ENCODE measurements at regions not wholly inside any gene's neighbourhood (a gene's known extent, or its start where the extent isn't known, plus 50 kb on each side); places are given as distances from the start of the nearest gene placed in this dataset.

DNA sequence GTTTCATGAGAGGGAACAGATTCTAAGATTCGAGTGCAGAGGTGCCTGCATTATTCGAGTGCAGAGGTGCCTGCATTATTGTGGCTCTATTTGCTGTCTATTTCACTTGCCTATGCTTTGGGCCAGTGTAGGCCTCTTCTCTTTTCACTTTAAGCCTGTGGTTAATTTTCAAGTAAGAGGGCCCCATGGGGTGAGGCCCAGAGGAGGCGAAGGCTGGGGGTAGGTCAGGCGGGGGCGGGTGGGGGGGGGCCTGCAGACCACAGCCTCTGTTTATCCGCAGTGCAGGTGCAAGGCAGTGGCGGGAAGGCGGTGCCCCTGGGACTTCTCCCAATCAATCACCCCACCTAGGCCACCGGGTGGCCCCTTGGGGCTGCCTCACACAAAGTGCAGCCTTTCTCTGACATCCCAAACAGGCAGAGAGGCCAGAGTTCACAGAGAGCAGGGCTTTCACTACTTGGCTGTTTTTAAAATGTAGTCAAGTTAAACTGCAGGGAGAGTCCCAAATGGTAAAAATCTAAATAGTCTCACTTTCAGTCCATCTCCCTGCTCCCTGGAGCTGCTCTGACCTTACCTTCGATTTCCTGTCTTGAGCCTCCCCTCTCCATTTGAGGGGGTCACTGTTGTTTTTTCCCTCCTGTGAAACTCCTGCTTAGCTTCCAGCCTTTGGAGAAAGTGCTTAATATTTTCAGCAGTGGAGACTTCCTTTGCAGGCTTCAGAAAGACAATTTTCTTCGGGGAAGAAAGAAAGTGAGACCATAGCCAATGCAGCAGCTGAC, 249.0 kb downstream of the DLEU7 start:
- FAIRE-seq (no peak), DNase-seq (no peak), ATAC-seq (no peak)
- TF ChIP-seq, protein P1, sequence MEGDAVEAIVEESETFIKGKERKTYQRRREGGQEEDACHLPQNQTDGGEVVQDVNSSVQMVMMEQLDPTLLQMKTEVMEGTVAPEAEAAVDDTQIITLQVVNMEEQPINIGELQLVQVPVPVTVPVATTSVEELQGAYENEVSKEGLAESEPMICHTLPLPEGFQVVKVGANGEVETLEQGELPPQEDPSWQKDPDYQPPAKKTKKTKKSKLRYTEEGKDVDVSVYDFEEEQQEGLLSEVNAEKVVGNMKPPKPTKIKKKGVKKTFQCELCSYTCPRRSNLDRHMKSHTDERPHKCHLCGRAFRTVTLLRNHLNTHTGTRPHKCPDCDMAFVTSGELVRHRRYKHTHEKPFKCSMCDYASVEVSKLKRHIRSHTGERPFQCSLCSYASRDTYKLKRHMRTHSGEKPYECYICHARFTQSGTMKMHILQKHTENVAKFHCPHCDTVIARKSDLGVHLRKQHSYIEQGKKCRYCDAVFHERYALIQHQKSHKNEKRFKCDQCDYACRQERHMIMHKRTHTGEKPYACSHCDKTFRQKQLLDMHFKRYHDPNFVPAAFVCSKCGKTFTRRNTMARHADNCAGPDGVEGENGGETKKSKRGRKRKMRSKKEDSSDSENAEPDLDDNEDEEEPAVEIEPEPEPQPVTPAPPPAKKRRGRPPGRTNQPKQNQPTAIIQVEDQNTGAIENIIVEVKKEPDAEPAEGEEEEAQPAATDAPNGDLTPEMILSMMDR (IDR thresholded peaks at IDR 0.05) = no peak
- no peaks in the 10 kb centered on the region for H3K9me3 ChIP-seq
- intact Hi-C loops (cut with DNase I) = no loop called here
- WGBS, 2 donors = 76 to 80% methylated on average over 11 of the region's 11 CpGs
- no peaks in the 10 kb centered on the region for H3K27me3 ChIP-seq
- no peaks in the 10 kb centered on the region for H3K36me3 ChIP-seq
- no peak overlapping the region for H3K4me3 ChIP-seq
- no peaks in the 10 kb centered on the region for H3K4me1 ChIP-seq
- H3K27ac ChIP-seq = no peak overlapping the region

DNA sequence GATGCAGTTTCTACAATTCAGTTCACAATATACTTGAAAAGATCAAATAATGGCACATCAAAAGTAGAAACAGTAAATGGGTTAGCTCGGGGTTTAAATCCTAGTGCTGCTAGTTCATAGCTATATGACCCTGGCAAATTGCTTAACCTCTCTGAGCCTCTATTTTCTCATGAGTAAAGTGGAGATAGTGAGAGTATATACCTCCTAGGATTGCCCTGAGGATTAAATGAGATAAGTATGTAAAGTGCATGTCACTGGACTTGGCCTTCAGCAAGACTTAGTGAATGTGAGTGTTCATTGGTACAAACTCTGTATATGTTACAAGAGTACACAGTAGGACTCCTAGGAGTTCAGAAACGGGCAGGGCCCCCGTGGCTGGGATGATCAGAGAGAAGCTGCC, 248.3 kb downstream of the DLEU7 start:
- ATAC-seq (no peak), FAIRE-seq (no peak), DNase-seq (no peak)
- 69 to 89% methylated on average over 3 of the region's 3 CpGs for WGBS, 2 donors
- H3K4me1 ChIP-seq = no peaks in the 10 kb centered on the region
- TF ChIP-seq, protein P1 (IDR thresholded peaks at IDR 0.05) = no peak
- intact Hi-C loops (cut with DNase I) = no loop called here
- no peak overlapping the region for H3K4me3 ChIP-seq
- no peak overlapping the region for H3K27ac ChIP-seq
- no peaks in the 10 kb centered on the region for H3K36me3 ChIP-seq
- no peaks in the 10 kb centered on the region for H3K9me3 ChIP-seq
- no peaks in the 10 kb centered on the region for H3K27me3 ChIP-seq

DNA sequence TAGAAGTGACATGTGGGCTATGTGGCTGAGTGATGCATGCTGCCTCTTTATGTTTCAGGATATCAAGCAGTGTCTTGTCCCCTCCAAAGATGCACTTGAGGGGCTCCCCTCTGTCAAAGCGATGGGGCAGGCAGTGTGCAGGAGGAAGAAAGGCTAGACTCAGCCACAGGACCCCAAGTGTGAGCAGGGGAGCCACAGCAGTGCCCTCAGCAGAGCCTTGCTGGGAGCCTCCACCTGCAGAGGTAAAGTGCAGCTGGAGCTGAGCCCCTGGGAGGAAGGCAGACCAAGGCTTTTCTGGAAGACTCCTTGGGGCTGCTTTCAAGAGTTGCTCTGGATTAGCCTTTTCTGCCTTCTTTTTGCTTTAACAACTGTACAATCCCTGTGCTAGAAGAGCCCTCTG, 247.3 kb downstream of the DLEU7 start:
- H3K4me3 ChIP-seq = no peak overlapping the region
- FAIRE-seq (no peak), DNase-seq (no peak), ATAC-seq (no peak)
- H3K27ac ChIP-seq = no peak overlapping the region
- H3K4me1 ChIP-seq = no peaks in the 10 kb centered on the region
- TF ChIP-seq, protein P1 (IDR thresholded peaks at IDR 0.05) = no peak
- intact Hi-C loops (cut with DNase I) = no loop called here
- WGBS, 2 donors = 90 to 91% methylated on average over 1 of the region's 1 CpG
- no peaks in the 10 kb centered on the region for H3K27me3 ChIP-seq
- H3K9me3 ChIP-seq = no peaks in the 10 kb centered on the region
- H3K36me3 ChIP-seq = no peaks in the 10 kb centered on the region

DNA sequence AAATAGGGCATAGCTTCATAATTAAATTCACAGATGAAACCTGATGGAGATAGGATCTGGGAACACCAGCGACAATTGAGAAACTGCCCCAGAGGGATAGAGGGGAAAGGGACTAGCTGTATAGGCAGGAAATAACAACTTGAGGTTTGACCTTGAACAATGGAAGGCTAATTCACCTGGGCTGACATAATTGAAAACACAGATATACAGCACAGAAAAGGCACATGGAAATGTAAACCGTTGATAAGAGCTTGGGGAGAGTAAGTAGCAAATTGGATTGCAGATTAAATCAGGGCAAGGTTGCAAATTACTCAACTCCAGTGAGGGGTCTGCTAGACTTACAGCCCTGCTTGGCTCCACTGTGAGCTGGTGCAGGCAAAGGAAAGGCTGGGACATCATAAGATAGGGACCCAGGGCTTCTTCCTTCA, 246.7 kb downstream of the DLEU7 start:
- DNase-seq (no peak), ATAC-seq (no peak), FAIRE-seq (no peak)
- 59 to 69% methylated on average over 2 of the region's 2 CpGs for WGBS, 2 donors
- Histone ChIP-seq H3K27ac (no peak overlapping the region), H3K4me3 (no peak overlapping the region), H3K36me3 (no peaks in the 10 kb centered on the region), H3K9me3 (no peaks in the 10 kb centered on the region), H3K4me1 (no peaks in the 10 kb centered on the region), H3K27me3 (no peaks in the 10 kb centered on the region)
- TF ChIP-seq, protein P1 (IDR thresholded peaks at IDR 0.05) = no peak
- intact Hi-C loops (cut with DNase I) = no loop called here

DNA sequence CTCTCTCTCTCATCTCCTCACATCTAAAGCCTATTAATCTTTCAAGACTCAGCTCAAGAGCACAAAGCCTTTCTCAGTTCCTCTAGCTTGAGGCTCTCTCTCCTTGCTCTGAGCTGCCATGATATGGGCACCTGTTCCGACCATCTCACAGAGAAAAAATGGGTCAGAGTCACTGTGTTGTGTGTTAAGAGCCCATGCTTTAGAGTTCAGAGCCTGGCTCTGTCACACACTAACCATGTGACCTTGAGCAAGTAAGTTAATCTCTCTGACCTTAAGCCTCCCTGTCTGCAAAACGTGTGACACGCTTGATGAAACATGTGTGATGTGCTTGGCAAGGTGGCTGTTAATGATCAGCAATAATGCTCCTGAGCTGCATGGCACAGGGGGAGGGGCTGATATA, 245.2 kb downstream of the DLEU7 start:
- TF ChIP-seq, protein P1 (IDR thresholded peaks at IDR 0.05) = no peak
- no peaks in the 10 kb centered on the region for H3K9me3 ChIP-seq
- no peak overlapping the region for H3K4me3 ChIP-seq
- 7 to 15% methylated on average over 3 of the region's 3 CpGs for WGBS, 2 donors
- no peak for DNase-seq
- ATAC-seq = peak in 1 of 4 donors; percentile 44
- FAIRE-seq = no peak
- H3K27ac ChIP-seq = no peak overlapping the region
- intact Hi-C loops (cut with DNase I) = no loop called here
- H3K4me1 ChIP-seq = no peaks in the 10 kb centered on the region
- no peaks in the 10 kb centered on the region for H3K27me3 ChIP-seq
- no peaks in the 10 kb centered on the region for H3K36me3 ChIP-seq

All from pancreas (tissue), 10 donors.